NCI-H1417 treated with DMSO at 0.1 percent for 48 hours (cell line): ENCODE measurements at regions not wholly inside any gene's neighbourhood (a gene's known extent, or its start where the extent isn't known, plus 50 kb on each side); places are given as distances from the start of the nearest gene placed in this dataset.
A peak's percentile ranks its signal among the peaks of the same experiment; 100 is the strongest.

ENCODE experiments used
- DNase-seq: peaks from one replicate; lab custom pipeline; 2025; lab: John Stamatoyannopoulos, UW

DNA sequence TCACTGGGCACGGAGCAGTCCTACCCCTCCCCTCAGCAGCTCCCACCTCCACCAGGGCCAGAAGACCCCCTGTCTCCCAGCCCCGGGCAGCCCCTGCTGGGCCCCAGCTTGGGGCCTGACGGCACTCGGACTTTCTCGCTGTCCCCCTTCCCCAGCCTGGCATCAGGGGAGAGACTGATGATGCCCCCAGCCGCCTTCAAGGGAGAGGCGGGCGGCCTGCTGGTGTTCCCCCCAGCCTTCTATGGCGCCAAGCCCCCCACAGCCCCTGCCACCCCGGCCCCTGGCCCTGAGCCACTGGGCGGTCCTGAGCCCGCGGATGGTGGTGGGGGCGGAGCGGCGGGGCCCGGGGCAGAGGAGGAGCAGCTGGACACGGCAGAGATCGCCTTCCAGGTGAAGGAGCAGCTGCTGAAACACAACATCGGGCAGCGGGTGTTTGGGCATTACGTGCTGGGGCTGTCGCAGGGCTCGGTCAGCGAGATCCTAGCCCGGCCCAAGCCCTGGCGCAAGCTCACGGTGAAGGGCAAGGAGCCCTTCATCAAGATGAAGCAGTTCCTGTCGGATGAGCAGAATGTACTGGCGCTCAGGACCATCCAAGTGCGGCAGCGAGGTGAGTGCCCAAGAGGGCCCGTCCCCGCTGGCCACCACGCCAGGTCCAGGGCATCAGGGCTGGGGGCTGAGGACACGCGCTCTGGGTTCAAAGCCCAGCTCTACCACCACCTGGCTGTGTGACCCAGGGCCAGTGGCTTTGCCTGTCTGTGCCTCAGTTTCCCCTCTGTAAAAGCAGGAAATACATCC lies 58.6 kb downstream of the PHETA1 start:
- DNase-seq = no peak

GRCh38 chr12:111309584-111309983 lies 59.3 kb downstream of the PHETA1 start:
- DNase-seq = no peak

- DNase-seq = no peak
Measured at GRCh38 chr12:111308473-111308872, 60.4 kb downstream of the PHETA1 start.

GRCh38 chr12:111304642-111305071 lies 64.2 kb downstream of the PHETA1 start:
- no peak for DNase-seq

- DNase-seq = no peak
Measured at GRCh38 chr12:111303531-111303930, 65.4 kb downstream of the PHETA1 start.

DNA sequence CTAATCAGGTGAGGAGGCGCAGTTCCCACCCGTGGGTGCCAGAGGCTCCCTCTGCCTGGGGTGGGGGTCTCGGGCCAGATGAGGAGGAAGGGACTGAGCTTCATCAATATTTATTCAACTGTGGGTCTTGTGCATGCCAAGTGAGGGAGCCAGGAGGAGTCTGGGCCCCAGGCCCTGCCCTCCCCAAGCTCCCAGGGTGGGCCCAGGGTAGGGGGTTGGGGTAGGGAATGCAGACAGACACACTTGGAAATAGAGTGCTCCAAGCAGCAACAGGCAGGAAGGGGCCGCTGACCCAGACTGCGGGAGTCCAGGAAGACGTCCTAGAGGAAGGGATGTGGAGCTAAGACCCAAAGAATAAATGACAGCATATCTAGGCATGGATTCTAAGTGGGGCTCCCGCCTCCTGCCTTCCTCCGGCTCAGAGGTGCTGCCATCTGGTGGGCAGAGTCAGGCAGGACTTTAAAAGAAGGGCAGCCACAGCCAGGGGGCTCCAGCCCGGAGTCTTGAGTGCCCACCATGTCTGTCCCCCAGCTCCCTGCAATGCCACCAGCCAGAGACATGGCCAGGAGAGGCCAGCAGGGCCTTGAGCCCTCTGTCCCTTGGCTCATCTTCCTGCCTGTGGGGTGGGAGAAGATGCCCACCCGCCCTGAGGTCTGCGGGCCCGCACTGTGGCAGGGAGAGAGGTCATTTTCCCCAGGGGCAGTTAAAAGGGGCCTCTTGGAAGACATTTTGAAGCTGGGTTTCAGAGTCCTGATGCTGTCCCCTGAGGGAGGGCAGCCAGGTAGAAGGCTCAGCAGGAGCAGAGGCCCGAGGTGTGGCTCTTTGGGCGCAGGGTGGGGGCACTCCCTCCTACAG lies 70.1 kb downstream of the PHETA1 start:
- DNase-seq = no peak

- no peak for DNase-seq
Measured at GRCh38 chr12:111297703-111298426, 71.0 kb downstream of the PHETA1 start.

- no peak for DNase-seq
Measured at GRCh38 chr12:111296906-111297463, 71.9 kb downstream of the PHETA1 start.

DNA sequence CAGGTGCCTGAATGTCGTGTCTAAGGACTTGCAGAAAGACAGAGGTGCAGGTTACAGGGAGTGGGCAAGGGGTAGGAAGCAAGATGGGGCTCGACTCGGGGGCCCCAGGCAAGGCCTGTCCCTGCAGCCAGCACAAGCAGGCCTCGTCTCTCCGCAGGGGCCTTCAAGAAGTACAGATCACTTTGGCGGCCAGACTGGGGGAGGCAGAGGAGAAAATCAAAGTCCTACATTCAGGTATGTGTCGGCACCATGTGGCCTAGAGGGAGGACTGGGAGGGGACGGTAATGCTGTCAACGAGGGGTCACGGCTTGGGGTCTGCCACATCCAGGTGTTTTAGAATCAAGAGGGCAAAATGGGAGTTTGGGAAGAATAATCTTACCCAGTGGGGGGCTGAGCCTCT lies 73.7 kb downstream of the PHETA1 start:
- no peak for DNase-seq

DNA sequence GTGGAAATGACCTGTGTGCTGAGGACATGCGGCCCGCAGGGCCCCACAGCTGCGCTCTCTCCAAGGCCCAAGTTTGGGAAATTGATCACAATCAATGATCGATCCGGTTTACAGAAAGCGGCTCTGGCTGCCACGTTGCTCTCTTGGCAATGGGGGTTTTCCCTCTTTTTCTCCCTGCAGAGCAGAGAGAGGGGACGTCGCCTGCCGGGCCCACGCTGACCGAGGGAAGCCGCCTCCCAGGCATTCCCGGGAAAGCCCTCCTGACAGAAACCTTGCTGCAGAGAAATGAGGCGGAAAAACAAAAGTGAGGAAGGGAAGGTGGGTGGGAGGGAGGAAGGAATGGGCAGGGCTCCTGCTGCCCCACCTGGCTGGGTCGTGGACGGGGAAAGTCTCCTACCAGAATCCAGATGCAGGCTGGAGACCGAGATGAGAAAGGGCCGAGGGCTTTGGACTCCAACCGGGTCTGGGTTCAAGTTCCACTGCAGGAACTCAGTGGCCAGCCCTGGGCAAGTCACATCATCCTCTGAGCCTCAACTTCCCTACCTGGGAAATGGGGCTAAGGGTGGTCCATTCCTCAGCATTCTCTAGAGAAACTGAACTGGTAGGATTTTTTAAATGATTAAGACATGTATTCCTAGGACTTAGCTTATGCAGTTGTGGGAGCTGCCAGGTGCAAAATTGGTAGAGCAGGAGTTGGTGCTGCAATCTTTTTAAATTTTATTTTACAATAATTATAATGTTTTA lies 75.5 kb downstream of the PHETA1 start:
- no peak for DNase-seq

GRCh38 chr12:111291357-111291756 lies 77.5 kb downstream of the PHETA1 start:
- no peak for DNase-seq

DNA sequence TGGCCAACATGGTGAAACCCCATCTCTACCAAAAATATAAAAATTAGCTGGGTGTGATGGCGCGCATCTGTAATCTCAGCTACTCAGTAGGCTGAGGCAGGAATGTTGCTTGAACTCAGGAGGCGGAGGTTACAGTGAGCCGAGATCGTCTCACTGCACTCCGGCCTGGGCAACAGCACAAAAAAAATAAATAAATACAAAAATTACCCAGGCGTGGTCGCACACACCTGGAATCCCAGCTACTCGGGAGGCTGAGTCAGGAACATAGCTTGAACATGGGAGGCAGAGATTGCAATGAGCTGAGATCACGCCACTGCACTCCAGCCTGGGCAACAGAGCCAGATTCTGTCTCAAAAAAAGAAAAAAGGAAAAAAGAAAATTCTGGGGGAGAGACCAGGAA lies 80.1 kb downstream of the PHETA1 start:
- DNase-seq = no peak

- peak; percentile 99 for DNase-seq
Measured at GRCh38 chr12:111287125-111287900, 81.6 kb downstream of the PHETA1 start.

DNA sequence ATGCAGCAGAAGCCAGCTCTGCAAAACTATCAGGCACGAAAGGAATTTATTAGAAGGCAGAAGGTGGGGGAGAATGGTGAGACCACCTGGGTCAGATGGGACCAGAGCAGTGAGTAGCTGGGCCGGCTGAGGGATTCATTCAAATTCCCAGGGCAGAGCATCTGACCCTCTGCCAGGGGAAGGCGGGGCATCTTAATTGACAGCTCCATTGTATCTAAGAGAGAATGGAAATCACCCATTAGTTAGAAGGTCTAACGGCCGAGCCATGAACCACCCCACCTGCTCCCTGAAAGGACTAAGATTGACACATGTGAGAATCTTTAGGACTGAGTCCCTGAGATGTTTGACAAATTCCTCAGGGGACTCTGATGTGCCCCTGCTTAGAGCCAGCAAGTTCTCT lies 83.7 kb downstream of the PHETA1 start:
- peak; percentile 18 for DNase-seq

- no peak for DNase-seq
Measured at GRCh38 chr12:111284709-111285108, 84.2 kb downstream of the PHETA1 start.

DNA sequence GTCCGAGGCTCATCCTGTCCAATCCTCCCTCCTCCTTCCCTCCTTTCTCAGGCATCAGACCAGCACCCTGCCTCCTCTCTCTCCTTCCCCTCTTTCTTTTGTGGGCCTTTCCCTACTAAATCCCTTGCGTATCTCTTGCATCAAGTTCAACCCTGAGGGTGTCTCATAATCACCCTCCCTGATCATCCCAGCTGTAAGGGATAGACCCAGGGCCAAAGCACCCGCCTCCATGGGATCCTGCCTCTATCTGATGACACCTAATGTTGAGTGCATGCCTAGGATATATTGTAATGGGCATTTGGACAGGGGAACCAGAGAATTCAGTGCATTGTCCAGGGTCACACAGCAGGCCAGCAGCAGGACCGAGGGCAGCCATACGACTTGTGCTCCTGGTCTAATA lies 84.9 kb downstream of the PHETA1 start:
- DNase-seq = no peak

DNA sequence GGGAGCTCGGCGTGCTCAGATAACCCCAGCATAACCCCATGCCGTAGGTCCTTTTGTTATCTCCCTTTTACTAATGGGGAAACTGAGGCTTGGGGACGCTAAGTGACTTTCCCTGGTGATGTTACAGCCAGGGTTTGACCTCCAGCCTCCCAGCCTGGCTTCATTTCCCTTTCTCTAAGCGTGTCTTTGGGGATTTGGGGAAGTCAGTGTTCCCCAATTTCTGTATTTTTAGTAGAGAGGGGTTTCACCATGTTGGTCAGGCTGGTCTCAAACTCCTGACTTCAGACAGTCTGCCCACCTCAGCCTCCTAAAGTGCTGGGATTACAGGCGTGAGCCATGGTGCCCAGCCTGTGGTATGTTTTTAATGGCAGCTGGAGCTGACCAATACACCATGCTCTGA lies 85.4 kb downstream of the PHETA1 start:
- DNase-seq = no peak

- DNase-seq = no peak
Measured at GRCh38 chr12:111277570-111277969, 91.3 kb downstream of the PHETA1 start.

GRCh38 chr12:111276146-111276545 lies 92.7 kb downstream of the PHETA1 start:
- DNase-seq = no peak

- DNase-seq = no peak
Measured at GRCh38 chr12:111275308-111275707, 93.6 kb downstream of the PHETA1 start.

DNA sequence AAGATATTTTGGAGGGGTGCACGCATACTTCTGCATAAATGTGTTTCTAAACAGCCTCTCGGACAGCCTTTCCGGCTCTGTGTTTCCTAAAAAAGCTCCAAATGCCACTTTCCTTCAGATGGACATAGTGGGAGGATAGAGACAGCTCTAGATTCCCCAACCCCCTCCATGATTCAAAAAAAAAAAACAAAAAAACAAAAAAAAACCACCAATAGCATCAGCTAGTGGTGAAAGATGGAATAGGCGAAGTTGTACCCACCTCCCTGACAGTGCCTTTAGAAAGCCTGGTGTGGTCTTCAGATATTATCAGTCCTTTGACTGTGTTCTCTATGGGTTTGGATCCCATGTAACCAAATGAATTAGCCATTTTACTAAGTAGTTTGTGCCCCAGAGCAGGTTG lies 94.1 kb downstream of the PHETA1 start:
- no peak for DNase-seq
